ENCODE measurements at regions not wholly inside any gene's neighbourhood (a gene's known extent, or its start where the extent isn't known, plus 50 kb on each side); places are given as distances from the start of the nearest gene placed in this dataset.

DNA sequence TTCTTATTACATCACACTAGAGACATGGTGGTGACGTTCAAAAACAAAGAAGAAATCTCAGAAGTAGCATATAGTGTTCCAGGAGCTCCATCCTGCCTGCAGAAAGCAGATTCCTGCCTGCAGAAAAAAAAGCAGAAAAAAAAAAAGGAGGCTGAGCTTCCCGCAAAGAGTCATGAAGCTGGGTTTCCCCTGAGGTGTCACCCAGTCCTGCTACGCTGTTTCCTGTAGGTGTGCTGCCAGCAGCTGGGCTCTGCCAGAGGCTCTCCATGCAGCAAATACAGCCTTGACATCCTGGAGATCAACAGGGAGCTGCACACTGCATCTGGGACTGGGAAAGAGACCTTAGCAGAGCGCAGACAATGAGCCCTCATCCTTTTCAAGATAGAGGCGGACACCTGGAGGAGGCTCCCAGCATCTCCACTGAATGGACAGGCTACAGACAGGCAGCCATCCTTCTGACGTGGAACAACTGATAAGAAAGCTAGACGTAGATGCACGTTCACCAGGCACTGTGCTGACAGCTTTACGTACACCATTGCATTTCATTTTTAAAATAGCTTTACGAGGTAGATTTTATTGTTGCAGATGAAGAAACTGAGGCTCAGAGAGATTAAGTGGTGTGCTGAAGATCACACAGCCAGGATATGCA is 350.9 kb downstream of the FOXO1 start:
- no peak for DNase-seq (ENCODE audit: low read depth in 3 of 3, low spot score in 2 of 3)

DNA sequence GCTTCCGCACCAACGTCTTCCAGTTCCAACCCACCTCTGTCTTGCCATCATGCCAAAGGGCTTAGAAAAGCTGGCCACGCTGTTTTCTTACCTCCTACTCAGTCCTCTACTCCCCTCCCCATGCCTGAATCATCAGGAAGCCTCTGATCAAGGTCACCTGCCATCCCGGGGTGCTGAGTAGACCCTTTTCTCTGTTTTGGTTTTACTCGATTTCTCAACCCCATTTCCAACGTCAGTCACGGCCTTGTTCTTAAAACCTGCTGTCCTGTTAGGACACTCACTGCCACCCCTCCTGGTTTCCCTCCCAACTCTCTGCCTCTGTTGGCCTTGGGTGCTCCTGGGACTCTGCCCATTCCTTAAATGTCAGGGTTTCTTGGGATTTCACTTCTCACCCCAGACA is 350.1 kb downstream of the FOXO1 start:
- DNase-seq (ENCODE audit: low read depth in 3 of 3, low spot score in 2 of 3), result no peak

DNA sequence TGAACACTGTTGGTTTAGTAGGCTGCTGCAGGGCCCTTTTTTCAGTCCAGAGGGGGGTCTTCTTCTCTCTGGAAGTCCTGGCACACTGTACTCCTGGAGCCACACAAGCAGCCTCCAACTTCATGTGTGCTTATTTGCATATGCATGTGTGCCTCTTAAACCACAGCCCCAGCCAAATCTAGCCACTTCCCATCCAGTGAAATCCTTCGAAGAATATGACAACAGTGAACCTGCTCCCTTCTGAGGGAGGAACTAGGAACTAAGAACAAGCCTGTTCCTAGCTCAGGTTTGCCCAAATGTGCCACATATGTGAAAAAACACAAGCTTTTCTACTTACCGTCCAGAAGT is 348.5 kb downstream of the FOXO1 start:
- no peak for DNase-seq (ENCODE audit: low read depth in 3 of 3, low spot score in 2 of 3)

DNA sequence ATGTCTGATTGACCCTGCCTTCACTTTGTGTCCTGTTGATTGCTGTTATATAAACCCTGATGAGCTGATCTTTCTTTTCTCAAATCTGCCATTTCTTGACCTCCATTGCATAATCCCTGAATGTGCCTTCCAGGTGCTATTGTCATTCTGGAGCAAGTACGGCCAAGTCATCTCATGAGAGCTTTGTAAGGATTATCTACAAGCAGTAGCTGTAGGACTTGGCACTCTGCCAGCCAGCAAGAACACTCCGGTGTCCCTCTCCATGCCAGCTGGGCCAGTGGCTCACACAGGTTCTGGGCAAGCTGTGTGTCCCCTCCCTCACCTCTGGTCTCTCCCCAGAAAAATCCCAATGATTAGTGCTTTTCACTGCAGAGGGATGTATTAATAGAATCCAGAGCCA is 348.1 kb downstream of the FOXO1 start:
- no peak for DNase-seq (ENCODE audit: low read depth in 3 of 3, low spot score in 2 of 3)

DNA sequence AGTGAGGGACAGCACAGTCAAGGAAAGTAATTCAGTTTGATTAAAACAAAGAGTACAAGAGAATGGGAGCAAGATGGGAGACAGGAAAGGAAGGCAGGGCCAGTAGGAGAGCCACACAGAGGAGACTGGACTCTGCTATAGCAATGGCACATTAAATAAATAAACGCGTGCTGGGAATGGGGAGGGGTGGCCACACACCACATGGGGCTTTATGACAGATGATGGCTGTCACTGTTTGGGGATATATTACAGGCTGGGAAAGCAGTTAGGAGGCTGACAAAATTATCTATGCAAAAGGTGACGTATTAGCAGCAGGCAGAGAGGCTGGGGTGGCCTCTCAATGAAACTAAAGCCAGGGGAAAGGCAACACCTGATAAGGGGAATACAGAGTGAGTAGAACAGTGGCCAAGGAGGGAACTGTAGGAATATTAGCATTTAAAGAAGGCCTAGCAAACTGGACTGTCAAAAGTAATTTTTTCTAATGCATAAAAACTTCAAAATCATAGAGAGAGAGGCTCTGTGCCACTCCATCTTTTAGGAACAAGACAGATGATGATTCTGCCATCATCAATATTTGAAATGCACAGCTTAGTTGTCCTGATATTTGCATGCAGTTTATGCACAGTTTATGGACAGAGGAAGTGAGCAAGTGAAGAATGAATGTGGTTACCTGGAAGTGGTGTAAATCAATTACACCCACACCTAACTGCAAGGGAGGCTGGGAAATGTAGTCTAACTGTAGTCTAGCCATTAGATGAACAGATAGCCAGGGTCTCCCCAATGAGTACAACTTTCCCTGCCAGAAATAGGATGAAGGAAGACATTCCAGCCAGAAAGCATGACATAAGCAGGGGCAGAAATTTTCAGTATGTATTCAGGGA is 346.5 kb downstream of the FOXO1 start:
- DNase-seq (ENCODE audit: low read depth in 3 of 3, low spot score in 2 of 3), result no peak

DNA sequence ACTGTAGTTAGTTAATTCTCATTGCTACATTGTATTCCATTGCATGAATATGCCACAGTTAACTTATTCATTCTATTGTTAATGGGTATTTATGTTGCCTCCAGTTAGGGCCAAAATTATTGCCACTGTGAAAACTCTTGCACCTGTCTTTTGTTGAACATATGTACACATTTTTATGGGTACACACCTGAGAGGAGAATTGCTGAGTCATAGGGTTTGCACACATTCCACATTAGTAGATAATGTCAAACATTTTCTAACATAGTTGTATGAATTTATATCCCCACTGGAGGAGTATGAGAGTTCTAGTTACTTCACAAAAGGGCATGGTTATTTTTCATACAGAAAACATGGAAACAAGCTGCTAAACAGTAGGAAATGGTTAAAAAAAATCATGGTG is 338.4 kb downstream of the FOXO1 start:
- no peak for DNase-seq (ENCODE audit: low read depth in 3 of 3, low spot score in 2 of 3)

DNA sequence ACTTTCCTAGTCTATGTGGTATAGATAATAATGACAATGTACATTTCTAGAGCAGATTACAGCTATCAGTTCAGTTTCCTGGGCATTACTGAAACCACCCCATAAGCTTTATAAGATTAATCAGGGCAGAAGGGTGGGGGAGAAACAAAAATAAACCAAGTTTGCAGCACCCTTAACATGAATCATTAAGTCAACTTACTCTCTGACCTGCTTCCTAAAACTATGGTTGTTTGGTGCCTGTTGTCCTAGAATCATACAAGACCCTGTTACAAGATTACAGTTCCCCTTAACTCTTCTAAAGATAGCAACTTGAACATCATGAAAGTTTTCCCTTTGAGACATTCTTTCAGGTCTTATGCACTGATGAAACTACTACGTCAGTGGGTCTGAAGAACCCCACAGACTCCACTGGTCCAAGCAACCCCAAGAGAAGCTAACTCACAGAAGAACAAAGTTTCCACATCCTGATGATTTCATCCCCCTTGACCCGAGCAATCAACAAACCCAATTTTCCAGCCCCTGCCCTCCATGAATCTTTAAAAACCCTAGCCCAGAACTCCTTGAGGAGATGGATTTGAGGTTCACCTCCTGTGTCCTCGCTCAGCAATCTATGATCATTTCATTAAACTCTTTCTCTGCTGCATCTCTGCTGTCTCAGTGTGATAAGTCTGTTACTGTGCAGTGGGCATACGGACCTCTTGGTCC is 336.5 kb downstream of the FOXO1 start:
- no peak for DNase-seq (ENCODE audit: low read depth in 3 of 3, low spot score in 2 of 3)

DNA sequence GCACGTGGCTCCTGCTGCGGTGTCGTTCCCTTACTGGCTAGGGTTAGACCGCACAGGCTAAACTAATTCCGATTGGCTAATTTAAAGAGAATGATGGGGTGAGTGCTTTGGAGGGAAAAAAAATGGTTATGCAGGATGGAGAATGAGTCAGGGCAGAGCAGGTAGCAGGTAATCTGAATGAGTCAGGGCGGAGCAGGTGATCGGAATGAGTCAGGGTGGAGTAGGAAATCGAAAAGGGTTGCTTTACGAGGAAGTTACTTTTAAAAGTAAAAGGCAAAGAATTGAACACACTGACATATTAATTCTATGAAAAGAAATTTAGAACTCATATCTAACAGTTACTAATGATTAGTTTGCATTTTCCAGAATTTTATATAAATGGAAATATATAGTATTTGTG is 335.5 kb downstream of the FOXO1 start:
- DNase-seq (ENCODE audit: low read depth in 3 of 3, low spot score in 2 of 3), result no peak

DNA sequence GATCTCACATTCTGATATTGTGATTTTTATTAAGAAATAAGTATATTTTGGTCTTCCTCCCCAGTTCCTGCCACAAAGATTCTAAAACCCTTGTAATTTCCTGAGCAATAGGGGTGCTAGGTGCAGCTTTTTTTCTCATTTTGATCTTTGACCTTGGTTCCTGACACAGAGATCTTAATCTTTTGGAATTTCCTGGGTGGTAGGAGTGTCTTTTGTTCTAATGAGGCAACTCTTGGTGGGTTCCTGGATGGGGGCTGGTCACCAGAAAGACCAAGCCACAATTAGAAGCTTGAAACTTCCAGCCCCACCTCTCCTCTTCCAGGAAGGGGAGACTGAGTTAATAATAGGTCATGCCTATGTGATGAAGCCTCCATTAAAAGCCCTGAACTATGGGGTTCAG is 334.6 kb downstream of the FOXO1 start:
- no peak for DNase-seq (ENCODE audit: low read depth in 3 of 3, low spot score in 2 of 3)

DNA sequence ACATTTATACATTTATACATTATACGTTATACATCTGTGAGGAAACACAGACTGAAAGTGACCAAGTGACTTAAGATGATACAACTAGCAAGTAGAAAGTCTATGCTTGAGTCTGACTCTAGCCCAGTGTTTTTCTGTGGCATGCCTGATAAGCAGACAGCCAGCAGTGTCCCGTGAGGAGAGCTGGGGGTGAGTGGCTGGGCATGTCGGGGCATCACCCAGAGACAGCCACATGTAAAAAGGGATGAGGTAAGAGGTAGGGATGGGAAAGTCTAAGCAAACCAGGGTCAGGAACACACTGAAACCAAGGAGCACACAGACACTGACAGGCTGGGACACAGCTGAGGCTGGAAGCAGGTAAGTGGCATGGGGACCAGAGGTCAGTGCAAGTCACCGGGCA is 333.2 kb downstream of the FOXO1 start:
- no peak for DNase-seq (ENCODE audit: low read depth in 3 of 3, low spot score in 2 of 3)

DNA sequence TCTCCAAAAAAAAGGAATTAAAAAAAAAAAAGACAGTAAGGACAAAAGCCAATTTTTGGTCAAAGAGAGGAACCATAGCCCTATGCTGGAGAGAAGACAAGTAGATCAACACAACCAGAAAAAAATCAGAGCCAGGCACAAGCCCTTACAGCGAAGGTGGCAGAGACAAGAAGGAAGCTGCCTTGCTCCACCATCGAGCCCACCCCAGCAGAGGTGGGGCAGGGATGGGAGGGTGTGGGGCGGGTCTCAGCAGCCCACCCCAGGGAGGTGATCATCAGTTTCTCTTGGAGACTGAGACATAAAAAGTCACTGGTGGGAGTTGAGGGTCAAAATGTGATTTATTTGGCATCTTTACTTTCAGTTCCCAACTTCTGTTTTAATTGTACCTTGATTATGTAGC is 332.4 kb downstream of the FOXO1 start:
- no peak for DNase-seq (ENCODE audit: low read depth in 3 of 3, low spot score in 2 of 3)

DNA sequence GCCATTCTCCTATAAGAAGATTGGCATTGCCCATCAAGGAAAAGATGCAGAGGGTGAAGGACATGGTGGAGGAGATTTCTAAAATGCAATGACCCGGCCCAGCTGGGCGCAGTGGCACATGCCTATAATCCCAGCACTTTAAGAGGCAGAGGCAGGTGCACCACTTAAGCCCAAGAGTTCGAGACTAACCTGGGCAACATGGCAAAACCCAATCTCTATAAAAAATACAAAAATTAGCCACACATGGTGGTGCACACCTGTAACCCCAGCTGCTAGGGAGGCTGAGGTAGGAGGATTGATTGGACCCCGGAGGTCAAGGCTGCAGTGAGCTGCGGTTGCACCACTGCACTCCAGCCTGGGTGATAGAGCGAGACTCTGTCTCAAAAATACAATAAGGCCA is 331.8 kb downstream of the FOXO1 start:
- no peak for DNase-seq (ENCODE audit: low read depth in 3 of 3, low spot score in 2 of 3)

DNA sequence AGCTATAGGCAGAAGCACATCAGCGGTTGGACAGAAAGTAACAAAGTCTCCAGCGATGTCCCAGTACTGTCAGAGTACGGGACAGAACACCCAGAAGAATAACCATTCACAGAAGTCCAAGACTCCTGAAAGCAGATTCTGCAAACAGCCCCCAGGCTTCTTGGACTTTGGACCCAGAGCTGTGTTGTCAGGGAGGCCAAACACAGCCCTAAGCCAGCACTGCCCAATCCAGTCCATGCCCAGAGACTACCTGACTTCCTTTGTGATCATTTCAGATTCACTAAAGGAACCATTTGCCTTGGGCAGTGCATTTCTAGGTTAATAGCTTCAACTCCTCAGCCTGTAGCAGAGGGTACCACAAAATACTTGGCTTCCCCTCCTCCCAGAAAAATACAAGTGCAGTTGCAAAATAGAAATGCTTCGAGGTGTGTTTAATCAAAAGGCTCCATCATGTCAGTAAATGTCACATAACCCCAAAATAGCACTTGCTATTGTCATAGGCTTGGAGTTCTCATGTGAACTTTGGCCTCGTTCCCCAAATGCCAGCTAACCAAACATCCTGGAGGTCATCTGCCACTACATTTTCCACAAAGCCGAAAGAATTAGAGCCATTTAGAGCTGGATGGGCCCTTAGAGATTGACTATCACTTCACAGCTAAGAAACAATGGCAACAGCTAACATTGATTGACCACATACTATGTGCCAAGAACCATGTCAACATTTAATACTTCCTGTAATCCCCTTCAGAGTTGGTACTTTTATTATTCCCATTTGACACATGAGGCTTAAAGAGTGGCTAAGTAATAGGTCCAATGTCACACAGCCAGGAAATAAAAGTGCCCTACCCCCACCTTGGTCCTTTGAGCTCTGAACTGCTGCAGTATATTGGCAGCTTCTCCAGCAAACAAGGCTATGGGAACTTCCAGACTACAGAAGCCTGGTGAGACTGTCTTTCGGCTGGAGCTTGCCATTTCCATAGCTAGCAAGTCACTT is 329.9 kb downstream of the FOXO1 start:
- no peak for DNase-seq (ENCODE audit: low read depth in 3 of 3, low spot score in 2 of 3)

DNA sequence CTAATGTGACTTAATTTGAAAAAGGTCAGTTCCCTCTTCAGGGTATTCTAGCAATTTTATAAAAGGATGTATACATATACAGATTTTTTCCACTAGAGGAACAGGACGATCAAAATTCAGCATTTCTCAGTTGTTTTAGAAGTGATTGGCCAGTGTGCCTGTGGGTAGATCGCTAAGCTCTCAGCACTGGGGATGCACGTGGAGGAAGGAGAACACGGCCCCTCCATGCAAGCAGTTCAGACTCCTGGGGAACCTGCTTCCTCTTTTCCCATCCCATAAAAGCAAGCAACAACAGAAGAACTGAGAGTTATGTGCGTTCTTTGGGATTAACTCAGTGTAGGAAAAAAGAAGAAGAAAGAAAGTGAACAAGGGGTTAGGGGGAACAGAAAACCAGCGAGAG is 328.8 kb downstream of the FOXO1 start:
- DNase-seq (ENCODE audit: low read depth in 3 of 3, low spot score in 2 of 3), result no peak

DNA sequence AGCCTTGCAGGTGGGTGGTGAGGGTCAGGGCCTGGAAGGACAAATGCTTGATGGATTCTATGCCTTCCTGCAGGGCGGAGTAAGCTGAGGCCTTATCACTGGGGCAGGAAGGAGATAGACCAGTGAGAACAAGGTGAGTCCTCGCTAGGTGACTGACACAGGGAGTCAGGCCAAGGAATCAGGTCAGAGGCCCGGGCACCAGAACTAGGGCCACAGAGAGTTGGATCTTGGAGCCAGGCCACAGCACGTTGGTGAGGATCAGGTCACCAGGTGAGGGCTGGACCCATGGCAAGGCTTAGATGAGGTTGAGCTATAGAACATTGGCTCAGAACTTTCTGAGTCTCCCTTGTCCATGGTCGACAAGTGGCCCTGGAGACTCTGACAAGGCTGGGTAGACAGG is 328.2 kb downstream of the FOXO1 start:
- DNase-seq (ENCODE audit: low read depth in 3 of 3, low spot score in 2 of 3), result no peak

DNA sequence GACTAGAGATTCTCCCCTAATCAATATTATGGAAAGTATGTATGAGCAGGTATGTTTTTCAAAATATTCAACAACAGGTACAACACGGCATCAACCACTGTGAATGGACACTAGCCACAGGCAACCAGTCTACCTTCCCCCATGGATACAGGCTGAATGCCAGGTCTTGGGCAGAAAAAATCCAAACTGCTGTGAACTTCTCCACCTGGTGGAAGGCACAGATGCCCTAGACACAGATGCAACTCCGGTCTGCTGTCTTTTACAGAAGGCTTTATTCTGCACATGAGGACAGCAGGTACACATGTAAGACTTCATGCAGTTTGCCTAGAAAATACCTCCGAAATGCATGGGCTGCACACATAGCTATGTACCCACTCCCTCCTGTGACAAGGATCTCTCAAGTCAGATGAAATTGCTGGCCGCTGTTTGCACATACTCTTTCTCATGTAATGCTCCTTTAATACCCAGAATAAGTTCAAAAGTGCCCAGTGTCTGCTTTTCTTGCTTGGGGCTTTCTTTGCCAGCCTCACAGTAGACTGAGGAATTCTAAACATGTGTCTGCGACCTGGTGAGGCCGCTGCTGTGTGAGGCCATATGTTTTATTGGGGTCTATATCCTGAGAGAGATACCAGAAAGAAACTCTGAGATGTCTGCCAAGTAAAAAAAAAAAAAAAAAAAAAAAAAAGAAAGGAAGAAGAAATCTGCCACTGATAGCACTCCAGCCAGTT is 325.9 kb downstream of the FOXO1 start:
- DNase-seq (ENCODE audit: low read depth in 3 of 3, low spot score in 2 of 3), result no peak

DNA sequence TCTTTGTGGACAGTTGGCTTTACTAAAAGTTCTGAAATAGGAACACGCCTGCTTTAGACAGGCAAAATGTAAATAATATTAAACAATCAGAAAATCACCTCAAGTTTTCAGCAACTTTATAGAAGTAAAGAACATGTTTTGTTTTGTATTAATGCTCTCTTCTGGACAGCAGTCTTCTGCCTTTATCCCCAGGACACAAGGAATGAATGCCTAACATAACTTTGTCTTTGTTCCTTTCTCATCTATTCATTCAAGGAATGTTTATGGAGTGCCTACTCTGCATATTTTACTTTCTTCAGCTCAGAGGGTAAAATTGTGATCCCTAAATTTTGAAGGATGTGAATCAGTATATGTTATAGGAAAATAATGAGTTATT is 325.4 kb downstream of the FOXO1 start:
- no peak for DNase-seq (ENCODE audit: low read depth in 3 of 3, low spot score in 2 of 3)

DNA sequence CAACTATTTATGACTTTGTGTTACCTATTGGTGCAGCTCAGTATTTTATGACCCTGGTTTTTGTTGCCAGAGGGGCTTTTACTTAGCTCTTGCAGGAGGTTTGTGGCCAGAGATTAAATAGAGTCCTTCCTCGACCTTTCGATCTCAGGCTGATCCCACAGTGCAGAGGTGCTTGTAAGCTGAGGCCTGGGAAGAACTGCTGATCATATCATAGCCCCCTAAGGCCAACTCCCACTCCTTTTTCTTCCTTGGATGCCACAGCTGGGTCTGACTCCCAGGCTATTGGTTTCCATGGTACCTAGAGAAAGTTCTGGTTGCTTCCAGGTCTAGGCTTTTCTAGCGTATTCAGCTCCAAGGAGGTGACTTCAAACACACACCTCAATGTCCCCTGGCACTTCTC is 324.9 kb downstream of the FOXO1 start:
- DNase-seq (ENCODE audit: low read depth in 3 of 3, low spot score in 2 of 3), result no peak

DNA sequence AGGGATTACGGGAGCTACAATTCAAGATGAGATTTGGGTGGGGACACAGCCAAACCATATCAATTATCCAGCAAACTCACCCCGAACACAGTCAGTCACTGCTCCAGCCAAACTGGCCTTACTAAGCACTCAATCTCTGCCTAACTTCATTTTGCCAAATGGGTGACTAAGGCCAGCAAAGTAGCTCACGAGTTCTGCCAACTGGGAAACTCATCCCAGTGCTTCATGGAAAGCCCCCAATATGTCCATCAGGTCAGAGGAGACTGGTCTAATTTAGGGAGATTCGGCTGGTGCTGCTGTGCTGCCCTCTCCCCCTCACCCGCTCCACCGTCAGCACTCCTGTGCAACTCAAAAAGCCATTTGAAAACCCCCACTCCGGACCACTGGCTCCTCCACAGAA is 324.0 kb downstream of the FOXO1 start:
- DNase-seq (ENCODE audit: low read depth in 3 of 3, low spot score in 2 of 3), result no peak

DNA sequence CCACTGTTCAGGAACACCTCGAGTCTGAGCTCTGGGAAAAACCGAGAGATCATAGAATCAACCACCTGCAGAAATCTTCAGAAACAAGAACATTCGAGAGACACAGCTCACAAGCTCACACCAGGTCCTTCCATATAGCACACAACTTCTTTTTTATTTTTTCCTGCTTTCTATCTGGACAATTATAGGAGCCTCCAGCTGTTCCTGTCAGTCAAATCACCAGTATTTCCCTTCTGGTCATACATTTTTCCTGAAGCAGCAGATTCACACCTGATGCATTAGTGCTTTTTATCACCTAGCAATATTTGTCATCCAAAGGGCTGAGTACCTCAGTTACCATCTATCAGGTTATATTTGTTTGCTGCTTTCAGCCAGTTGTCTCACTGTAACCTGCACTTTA is 323.5 kb downstream of the FOXO1 start:
- DNase-seq (ENCODE audit: low read depth in 3 of 3, low spot score in 2 of 3), result no peak
